Naive thymus-derived CD8-positive, alpha-beta T cell (primary cell): ENCODE measurements at regions not wholly inside any gene's neighbourhood (a gene's known extent, or its start where the extent isn't known, plus 50 kb on each side); places are given as distances from the start of the nearest gene placed in this dataset.
"Not testable (repeated sequence)": the region's sequence is repeated elsewhere in the genome, so short reads cannot be mapped to it uniquely, and the experiment has no call there.

ENCODE experiments used
- ATAC-seq, 2 donors: fragments of 150-1000 bp; cut with Tn5 transposase in 1 of 2; sonication (Bioruptor Pico), chemical (Tn5 transposase) in 1 of 2; 1 replicate in 1 of 2; 2 replicates in 1 of 2; pipeline ENCODE4 v1.10.0; 2021; ENCODE audit warnings: mild to moderate bottlenecking in 2 of 2, moderate library complexity in 2 of 2
- POLR2A ChIA-PET: fragments of 350-600 bp; sonication (Branson Sonifier 250); formaldehyde crosslinking; loops from one replicate; lab custom pipeline; 2021; ENCODE audit warnings: antibody characterized with exemption; lab: Charles Lee
- DNase-seq, 10 donors: peaks; one replicate each; pipeline versions ENCODE4 v3.0.0 to v3.0.0-alpha.2; 2020 to 2022
- H3K27ac Mint-ChIP-seq, 10 donors: one replicate each; pipeline ENCODE4 v1.8.0; 2020 to 2022; ENCODE audit warnings: mild to moderate bottlenecking in 10 of 10, mixed read lengths in 10 of 10, moderate library complexity in 4 of 10, inconsistent platforms in 1 of 10
- H3K27me3 Mint-ChIP-seq, 5 donors: one replicate each; pipeline ENCODE4 v1.8.0; 2021 to 2022; ENCODE audit warnings: mixed read lengths in 5 of 5
- H3K36me3 Mint-ChIP-seq, 3 donors: one replicate each; pipeline ENCODE4 v1.8.0; 2020 to 2022; ENCODE audit warnings: mixed read lengths in 3 of 3, mild to moderate bottlenecking in 2 of 3, inconsistent platforms in 1 of 3
- H3K4me1 Mint-ChIP-seq, 4 donors: one replicate each; pipeline ENCODE4 v1.8.0; 2021 to 2022; ENCODE audit warnings: mixed read lengths in 4 of 4
- H3K4me3 Mint-ChIP-seq, 10 donors: one replicate each; pipeline ENCODE4 v1.8.0; 2020 to 2022; ENCODE audit warnings: mild to moderate bottlenecking in 10 of 10, mixed read lengths in 10 of 10, moderate library complexity in 6 of 10, inconsistent platforms in 1 of 10
- H3K9me3 Mint-ChIP-seq, 9 donors: one replicate each; pipeline ENCODE4 v1.8.0; 2020 to 2022; ENCODE audit warnings: mixed read lengths in 9 of 9, mild to moderate bottlenecking in 3 of 9, inconsistent platforms in 1 of 9, moderate library complexity in 1 of 9

- Mint-ChIP-seq H3K9me3 (no peaks in the 10 kb centered on the region), H3K4me3 (no peak overlapping the region), H3K36me3 (no peaks in the 10 kb centered on the region), H3K4me1 (no peaks in the 10 kb centered on the region), H3K27ac (no peak overlapping the region), H3K27me3 (peaks cover 14 to 40% (median 27%) of the 10 kb centered on the region in 5 donors)
- no peak for DNase-seq
- no peak for ATAC-seq
- POLR2A ChIA-PET: no interaction called here
Measured at GRCh38 chr9:126162611-126163381, 163.8 kb upstream of the MVB12B start.

GRCh38 chr9:126164796-126165525 lies 161.7 kb upstream of the MVB12B start:
- no peak for DNase-seq
- POLR2A ChIA-PET: no interaction called here
- no peaks in the 10 kb centered on the region for H3K36me3 Mint-ChIP-seq
- H3K9me3 Mint-ChIP-seq: no peaks in the 10 kb centered on the region
- peaks cover 19 to 48% (median 28%) of the 10 kb centered on the region in 5 donors for H3K27me3 Mint-ChIP-seq
- no peak for ATAC-seq
- no peak overlapping the region for H3K27ac Mint-ChIP-seq
- no peaks in the 10 kb centered on the region for H3K4me1 Mint-ChIP-seq
- H3K4me3 Mint-ChIP-seq: no peak overlapping the region

- no peak for DNase-seq
- H3K4me1 Mint-ChIP-seq: no peaks in the 10 kb centered on the region
- POLR2A ChIA-PET: no interaction called here
- H3K27me3 Mint-ChIP-seq: peaks cover 23 to 51% (median 33%) of the 10 kb centered on the region in 5 donors
- ATAC-seq: no peak
- H3K36me3 Mint-ChIP-seq: peaks cover 0 to 2% (median 0%) of the 10 kb centered on the region in 3 donors
- no peaks in the 10 kb centered on the region for H3K9me3 Mint-ChIP-seq
- no peak overlapping the region for H3K4me3 Mint-ChIP-seq
- no peak overlapping the region for H3K27ac Mint-ChIP-seq
Measured at GRCh38 chr9:126165755-126166154, 160.9 kb upstream of the MVB12B start.

GRCh38 chr9:126166291-126166690 lies 160.3 kb upstream of the MVB12B start:
- Mint-ChIP-seq H3K9me3 (no peaks in the 10 kb centered on the region), H3K27me3 (peaks cover 23 to 46% (median 33%) of the 10 kb centered on the region in 5 donors), H3K27ac (no peak overlapping the region), H3K4me1 (no peaks in the 10 kb centered on the region), H3K4me3 (no peak overlapping the region), H3K36me3 (peaks cover 0 to 2% (median 0%) of the 10 kb centered on the region in 3 donors)
- ATAC-seq: no peak
- POLR2A ChIA-PET: no interaction called here
- DNase-seq: no peak

GRCh38 chr9:126166866-126167265 lies 159.8 kb upstream of the MVB12B start:
- no peak for DNase-seq
- Mint-ChIP-seq H3K4me3 (no peak overlapping the region), H3K27me3 (peaks cover 23 to 44% (median 33%) of the 10 kb centered on the region in 5 donors), H3K9me3 (no peaks in the 10 kb centered on the region), H3K4me1 (no peaks in the 10 kb centered on the region), H3K36me3 (peaks cover 0 to 2% (median 0%) of the 10 kb centered on the region in 3 donors), H3K27ac (no peak overlapping the region)
- no peak for ATAC-seq
- POLR2A ChIA-PET: no interaction called here

GRCh38 chr9:126169736-126170135 lies 156.9 kb upstream of the MVB12B start:
- H3K4me3 Mint-ChIP-seq: no peak overlapping the region
- H3K4me1 Mint-ChIP-seq: no peaks in the 10 kb centered on the region
- H3K27ac Mint-ChIP-seq: no peak overlapping the region
- DNase-seq: no peak
- POLR2A ChIA-PET: no interaction called here
- peaks cover 0 to 2% (median 0%) of the 10 kb centered on the region in 3 donors for H3K36me3 Mint-ChIP-seq
- ATAC-seq: no peak
- H3K9me3 Mint-ChIP-seq: peaks cover 0 to 4% (median 0%) of the 10 kb centered on the region in 9 donors
- peaks cover 21 to 44% (median 37%) of the 10 kb centered on the region in 5 donors for H3K27me3 Mint-ChIP-seq

GRCh38 chr9:126170286-126170823 lies 156.3 kb upstream of the MVB12B start:
- H3K27ac Mint-ChIP-seq: no peak overlapping the region
- peaks cover 0 to 9% (median 6%) of the 10 kb centered on the region in 9 donors for H3K9me3 Mint-ChIP-seq
- H3K4me1 Mint-ChIP-seq: no peaks in the 10 kb centered on the region
- ATAC-seq (no peak), DNase-seq (no peak)
- POLR2A ChIA-PET: no interaction called here
- no peak overlapping the region for H3K4me3 Mint-ChIP-seq
- peaks cover 0 to 2% (median 0%) of the 10 kb centered on the region in 3 donors for H3K36me3 Mint-ChIP-seq
- H3K27me3 Mint-ChIP-seq: peaks cover 23 to 39% (median 33%) of the 10 kb centered on the region in 5 donors

- no peak for ATAC-seq
- POLR2A ChIA-PET: no interaction called here
- H3K4me3 Mint-ChIP-seq: no peak overlapping the region
- peaks cover 19 to 34% (median 27%) of the 10 kb centered on the region in 5 donors for H3K27me3 Mint-ChIP-seq
- DNase-seq: no peak
- H3K36me3 Mint-ChIP-seq: peaks cover 0 to 5% (median 2%) of the 10 kb centered on the region in 3 donors
- no peak overlapping the region for H3K27ac Mint-ChIP-seq
- H3K4me1 Mint-ChIP-seq: no peaks in the 10 kb centered on the region
- peaks cover 0 to 21% (median 11%) of the 10 kb centered on the region in 9 donors for H3K9me3 Mint-ChIP-seq
Measured at GRCh38 chr9:126171641-126172040, 155.0 kb upstream of the MVB12B start.

GRCh38 chr9:126173401-126173800 lies 153.2 kb upstream of the MVB12B start:
- no peaks in the 10 kb centered on the region for H3K4me1 Mint-ChIP-seq
- DNase-seq (no peak), ATAC-seq (no peak)
- POLR2A ChIA-PET: no interaction called here
- H3K36me3 Mint-ChIP-seq: peaks cover 0 to 5% (median 2%) of the 10 kb centered on the region in 3 donors
- H3K9me3 Mint-ChIP-seq: peaks cover 0 to 21% (median 11%) of the 10 kb centered on the region in 9 donors
- H3K27ac Mint-ChIP-seq: no peak overlapping the region
- H3K4me3 Mint-ChIP-seq: no peak overlapping the region
- peaks cover 15 to 28% (median 24%) of the 10 kb centered on the region in 5 donors for H3K27me3 Mint-ChIP-seq

GRCh38 chr9:126173929-126174328 lies 152.7 kb upstream of the MVB12B start:
- Mint-ChIP-seq H3K4me3 (no peak overlapping the region), H3K27me3 (peaks cover 15 to 28% (median 24%) of the 10 kb centered on the region in 5 donors), H3K27ac (no peak overlapping the region), H3K4me1 (no peaks in the 10 kb centered on the region), H3K9me3 (peaks cover 0 to 21% (median 11%) of the 10 kb centered on the region in 9 donors), H3K36me3 (peaks cover 0 to 5% (median 2%) of the 10 kb centered on the region in 3 donors)
- DNase-seq: no peak
- POLR2A ChIA-PET: no interaction called here
- no peak for ATAC-seq

GRCh38 chr9:126183266-126183665 lies 143.4 kb upstream of the MVB12B start:
- POLR2A ChIA-PET: no interaction called here
- H3K27ac Mint-ChIP-seq: no peak overlapping the region
- H3K4me1 Mint-ChIP-seq: no peaks in the 10 kb centered on the region
- H3K27me3 Mint-ChIP-seq: peaks cover 37 to 58% (median 49%) of the 10 kb centered on the region in 5 donors
- no peak for ATAC-seq
- no peak for DNase-seq
- peaks cover 0 to 20% (median 6%) of the 10 kb centered on the region in 3 donors for H3K36me3 Mint-ChIP-seq
- H3K4me3 Mint-ChIP-seq: no peak overlapping the region
- H3K9me3 Mint-ChIP-seq: peaks cover 4 to 27% (median 17%) of the 10 kb centered on the region in 9 donors

GRCh38 chr9:126190994-126191393 lies 135.6 kb upstream of the MVB12B start:
- ATAC-seq, H3K4me1 Mint-ChIP-seq, H3K4me3 Mint-ChIP-seq, H3K27ac Mint-ChIP-seq, H3K36me3 Mint-ChIP-seq, POLR2A ChIA-PET, DNase-seq: not testable (repeated sequence)
- Mint-ChIP-seq H3K9me3 (peaks cover 0 to 16% (median 0%) of the 10 kb centered on the region in 9 donors), H3K27me3 (peaks cover 6 to 36% (median 16%) of the 10 kb centered on the region in 5 donors)

GRCh38 chr9:126198854-126199253 lies 127.8 kb upstream of the MVB12B start:
- H3K4me3 Mint-ChIP-seq: no peak overlapping the region
- DNase-seq: no peak

More at GRCh38 chr9:126198854-126199253, 127.8 kb upstream of the MVB12B start:
- POLR2A ChIA-PET: no interaction called here
- H3K9me3 Mint-ChIP-seq: peaks cover 0 to 7% (median 0%) of the 10 kb centered on the region in 9 donors
- H3K4me1 Mint-ChIP-seq: no peaks in the 10 kb centered on the region
- no peaks in the 10 kb centered on the region for H3K36me3 Mint-ChIP-seq
- ATAC-seq: no peak
- H3K27me3 Mint-ChIP-seq: peaks cover 21 to 53% (median 31%) of the 10 kb centered on the region in 5 donors
- no peak overlapping the region for H3K27ac Mint-ChIP-seq
